ENCODE measurements at regions not wholly inside any gene's neighbourhood (a gene's known extent, or its start where the extent isn't known, plus 50 kb on each side); places are given as distances from the start of the nearest gene placed in this dataset.

- Mint-ChIP-seq H3K27me3 (ENCODE audit: insufficient read depth, unreplicated experiment) (no peaks in the 10 kb centered on the region), H3K9me3 (ENCODE audit: unreplicated experiment) (peaks cover 12% of the 10 kb centered on the region), H3K36me3 (ENCODE audit: insufficient read depth, unreplicated experiment) (no peaks in the 10 kb centered on the region), H3K27ac (ENCODE audit: low read depth, unreplicated experiment) (no peak overlapping the region), H3K4me3 (ENCODE audit: unreplicated experiment) (no peak overlapping the region), H3K4me1 (ENCODE audit: insufficient read depth, unreplicated experiment) (no peaks in the 10 kb centered on the region)
- DNase-seq (ENCODE audit: unreplicated experiment), result no peak
- no TSS peak for BruUV-seq (replicated peaks)
- intact Hi-C loops (cut with micrococcal nuclease), result no loop called here
- TF ChIP-seq, protein P1, sequence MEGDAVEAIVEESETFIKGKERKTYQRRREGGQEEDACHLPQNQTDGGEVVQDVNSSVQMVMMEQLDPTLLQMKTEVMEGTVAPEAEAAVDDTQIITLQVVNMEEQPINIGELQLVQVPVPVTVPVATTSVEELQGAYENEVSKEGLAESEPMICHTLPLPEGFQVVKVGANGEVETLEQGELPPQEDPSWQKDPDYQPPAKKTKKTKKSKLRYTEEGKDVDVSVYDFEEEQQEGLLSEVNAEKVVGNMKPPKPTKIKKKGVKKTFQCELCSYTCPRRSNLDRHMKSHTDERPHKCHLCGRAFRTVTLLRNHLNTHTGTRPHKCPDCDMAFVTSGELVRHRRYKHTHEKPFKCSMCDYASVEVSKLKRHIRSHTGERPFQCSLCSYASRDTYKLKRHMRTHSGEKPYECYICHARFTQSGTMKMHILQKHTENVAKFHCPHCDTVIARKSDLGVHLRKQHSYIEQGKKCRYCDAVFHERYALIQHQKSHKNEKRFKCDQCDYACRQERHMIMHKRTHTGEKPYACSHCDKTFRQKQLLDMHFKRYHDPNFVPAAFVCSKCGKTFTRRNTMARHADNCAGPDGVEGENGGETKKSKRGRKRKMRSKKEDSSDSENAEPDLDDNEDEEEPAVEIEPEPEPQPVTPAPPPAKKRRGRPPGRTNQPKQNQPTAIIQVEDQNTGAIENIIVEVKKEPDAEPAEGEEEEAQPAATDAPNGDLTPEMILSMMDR (IDR thresholded peaks at IDR 0.05; ENCODE audit: unreplicated experiment), result no peak
- ChIA-PET POLR2A (no interaction called here), CTCF (no interaction called here)
These were observed 788.4 kb downstream of the TLE4 start for GRCh38 chr9:80359941-80360881.

DNA sequence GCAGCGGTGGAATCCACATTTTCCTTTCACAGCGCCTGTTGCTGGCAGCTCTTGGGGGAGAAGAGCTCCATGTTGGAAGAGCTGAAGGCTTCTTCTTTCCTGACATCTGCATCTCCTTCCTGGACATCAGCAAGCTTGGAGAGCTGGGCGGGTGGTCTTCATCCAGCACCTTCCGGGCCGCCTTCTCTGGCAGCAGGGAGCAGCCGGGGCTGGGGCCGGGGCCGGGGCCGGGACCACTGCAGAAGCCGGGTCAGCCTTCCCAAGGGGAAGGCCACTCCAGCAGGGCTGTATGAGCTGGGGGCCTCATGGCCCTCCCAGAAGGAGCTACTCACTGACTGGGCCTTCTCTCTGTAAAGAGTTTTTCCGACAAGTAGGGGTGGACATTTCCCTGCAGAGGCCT, 787.5 kb downstream of the TLE4 start:
- no TSS peak for BruUV-seq (replicated peaks)
- Mint-ChIP-seq H3K4me3 (ENCODE audit: unreplicated experiment) (no peak overlapping the region), H3K36me3 (ENCODE audit: insufficient read depth, unreplicated experiment) (no peaks in the 10 kb centered on the region), H3K27ac (ENCODE audit: low read depth, unreplicated experiment) (no peak overlapping the region), H3K27me3 (ENCODE audit: insufficient read depth, unreplicated experiment) (no peaks in the 10 kb centered on the region), H3K4me1 (ENCODE audit: insufficient read depth, unreplicated experiment) (no peaks in the 10 kb centered on the region), H3K9me3 (ENCODE audit: unreplicated experiment) (peaks cover 12% of the 10 kb centered on the region)
- CTCF ChIA-PET, result no interaction called here
- intact Hi-C loops (cut with micrococcal nuclease), result no loop called here
- POLR2A ChIA-PET, result no interaction called here
- no peak for DNase-seq (ENCODE audit: unreplicated experiment)
- TF ChIP-seq, protein P1 (IDR thresholded peaks at IDR 0.05; ENCODE audit: unreplicated experiment), result no peak

DNA sequence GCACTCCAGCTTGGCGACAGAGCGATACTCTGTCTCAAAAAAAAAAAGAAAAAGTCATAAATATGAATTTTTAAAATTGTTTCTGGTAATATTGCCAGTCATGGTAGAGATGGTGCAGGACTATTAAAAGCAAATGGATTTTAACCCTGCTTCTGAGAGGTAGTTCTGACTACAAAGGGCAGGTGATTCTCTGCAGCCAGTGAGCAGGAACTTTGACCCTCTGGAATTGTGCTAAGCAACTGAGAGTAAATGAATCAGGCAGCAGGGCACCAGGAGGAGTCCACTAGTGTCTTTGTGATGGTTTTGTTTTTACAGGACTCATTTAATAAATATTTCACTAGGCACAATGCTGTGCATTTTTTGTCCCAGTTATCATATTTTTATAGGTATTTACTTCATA, 781.2 kb downstream of the TLE4 start:
- ChIA-PET CTCF (no interaction called here), POLR2A (no interaction called here)
- no peak overlapping the region for H3K4me3 Mint-ChIP-seq (ENCODE audit: unreplicated experiment)
- H3K27ac Mint-ChIP-seq (ENCODE audit: low read depth, unreplicated experiment), result no peak overlapping the region
- DNase-seq (ENCODE audit: unreplicated experiment), result no peak
- no peaks in the 10 kb centered on the region for H3K27me3 Mint-ChIP-seq (ENCODE audit: insufficient read depth, unreplicated experiment)
- H3K36me3 Mint-ChIP-seq (ENCODE audit: insufficient read depth, unreplicated experiment), result no peaks in the 10 kb centered on the region
- no TSS peak for BruUV-seq (replicated peaks)
- TF ChIP-seq, protein P1 (IDR thresholded peaks at IDR 0.05; ENCODE audit: unreplicated experiment), result no peak
- intact Hi-C loops (cut with micrococcal nuclease), result no loop called here
- H3K9me3 Mint-ChIP-seq (ENCODE audit: unreplicated experiment), result peaks cover 4% of the 10 kb centered on the region
- no peaks in the 10 kb centered on the region for H3K4me1 Mint-ChIP-seq (ENCODE audit: insufficient read depth, unreplicated experiment)

- Mint-ChIP-seq H3K27me3 (ENCODE audit: insufficient read depth, unreplicated experiment) (no peaks in the 10 kb centered on the region), H3K4me3 (ENCODE audit: unreplicated experiment) (no peak overlapping the region), H3K9me3 (ENCODE audit: unreplicated experiment) (no peaks in the 10 kb centered on the region), H3K27ac (ENCODE audit: low read depth, unreplicated experiment) (no peak overlapping the region), H3K36me3 (ENCODE audit: insufficient read depth, unreplicated experiment) (no peaks in the 10 kb centered on the region), H3K4me1 (ENCODE audit: insufficient read depth, unreplicated experiment) (no peaks in the 10 kb centered on the region)
- DNase-seq (ENCODE audit: unreplicated experiment), result no peak
- ChIA-PET CTCF (no interaction called here), POLR2A (no interaction called here)
- intact Hi-C loops (cut with micrococcal nuclease), result no loop called here
- BruUV-seq (replicated peaks), result no TSS peak
- TF ChIP-seq, protein P1 (IDR thresholded peaks at IDR 0.05; ENCODE audit: unreplicated experiment), result no peak
These were observed 779.8 kb downstream of the TLE4 start for GRCh38 chr9:80351612-80352011.

Measured in MCF 10A (cell line).